ENCODE measurements at regions not wholly inside any gene's neighbourhood (a gene's known extent, or its start where the extent isn't known, plus 50 kb on each side); places are given as distances from the start of the nearest gene placed in this dataset.

- POLR2A ChIA-PET, result no interaction called here
- intact Hi-C loops (cut with micrococcal nuclease; ENCODE audit: unreplicated experiment) (no loop called here), in situ Hi-C loops (cut with HindIII; ENCODE audit: extremely low pct_ligation_motif_present, low pct_unique_long_range_greater_than_20kb) (no loop called here)
- no peak overlapping the region for H2AFZ ChIP-seq (ENCODE audit: low read length)
- CTCF ChIA-PET (ENCODE audit: low intra/inter-chr PET ratio, low total read pairs), result no interaction called here
- no peak for FAIRE-seq
- no peaks in the 10 kb centered on the region for H3K4me1 ChIP-seq (ENCODE audit: insufficient read depth, low read length)
- no peak for DNase-seq (ENCODE audit: low spot score)
- H3K9ac ChIP-seq (ENCODE audit: insufficient read depth, low read depth, low read length), result no peak overlapping the region
- ATAC-seq, result no peak
- no peaks in the 10 kb centered on the region for H4K20me1 ChIP-seq (ENCODE audit: insufficient read depth, low read length)
- no peaks in the 10 kb centered on the region for H3K9me3 ChIP-seq (ENCODE audit: low read length)
- H3K36me3 ChIP-seq (replicated peaks in 1 of 2; ENCODE audit: control insufficient read depth in 1 of 2, insufficient read depth in 2 of 2, low read length in 2 of 2), result no peaks in the 10 kb centered on the region
- WGBS (ENCODE audit: low lambda C conversion rate), result 29% methylated on average over 12 of the region's 33 CpGs
- H3K79me2 ChIP-seq (ENCODE audit: insufficient read depth, low read length), result no peaks in the 10 kb centered on the region
- BruUV-seq (replicated peaks), result no TSS peak
- H3K4me3 ChIP-seq (replicated peaks in 1 of 3; ENCODE audit: insufficient read depth in 1 of 3, low read depth in 2 of 3, low read length in 3 of 3), result no peak overlapping the region
- TF ChIP-seq EED (CRISPR knock-in tag; IDR thresholded peaks at IDR 0.05) (no peak), GZF1 (CRISPR knock-in tag; IDR thresholded peaks at IDR 0.05) (no peak), ZNF629 (CRISPR knock-in tag; conservative IDR thresholded peaks at IDR 0.05) (no peak), RELA (CRISPR knock-in tag; IDR thresholded peaks at IDR 0.05) (no peak), SP1 (IDR thresholded peaks at IDR 0.05) (no peak), SP1 (CRISPR knock-in tag; IDR thresholded peaks at IDR 0.05) (no peak), ZSCAN29 (CRISPR knock-in tag; conservative IDR thresholded peaks at IDR 0.05) (no peak), MAFK (conservative IDR thresholded peaks at IDR 0.05 in 1 of 2, IDR thresholded peaks at IDR 0.05 in 1 of 2; ENCODE audit: low read length in 2 of 2) (no peak), ZZZ3 (CRISPR knock-in tag; IDR thresholded peaks at IDR 0.05; ENCODE audit: borderline replicate concordance) (no peak), NFIB (CRISPR knock-in tag; IDR thresholded peaks at IDR 0.05; ENCODE audit: borderline replicate concordance) (no peak), SAP130 (CRISPR knock-in tag; IDR thresholded peaks at IDR 0.05; ENCODE audit: low read depth) (no peak)
- TF ChIP-seq, protein P1, sequence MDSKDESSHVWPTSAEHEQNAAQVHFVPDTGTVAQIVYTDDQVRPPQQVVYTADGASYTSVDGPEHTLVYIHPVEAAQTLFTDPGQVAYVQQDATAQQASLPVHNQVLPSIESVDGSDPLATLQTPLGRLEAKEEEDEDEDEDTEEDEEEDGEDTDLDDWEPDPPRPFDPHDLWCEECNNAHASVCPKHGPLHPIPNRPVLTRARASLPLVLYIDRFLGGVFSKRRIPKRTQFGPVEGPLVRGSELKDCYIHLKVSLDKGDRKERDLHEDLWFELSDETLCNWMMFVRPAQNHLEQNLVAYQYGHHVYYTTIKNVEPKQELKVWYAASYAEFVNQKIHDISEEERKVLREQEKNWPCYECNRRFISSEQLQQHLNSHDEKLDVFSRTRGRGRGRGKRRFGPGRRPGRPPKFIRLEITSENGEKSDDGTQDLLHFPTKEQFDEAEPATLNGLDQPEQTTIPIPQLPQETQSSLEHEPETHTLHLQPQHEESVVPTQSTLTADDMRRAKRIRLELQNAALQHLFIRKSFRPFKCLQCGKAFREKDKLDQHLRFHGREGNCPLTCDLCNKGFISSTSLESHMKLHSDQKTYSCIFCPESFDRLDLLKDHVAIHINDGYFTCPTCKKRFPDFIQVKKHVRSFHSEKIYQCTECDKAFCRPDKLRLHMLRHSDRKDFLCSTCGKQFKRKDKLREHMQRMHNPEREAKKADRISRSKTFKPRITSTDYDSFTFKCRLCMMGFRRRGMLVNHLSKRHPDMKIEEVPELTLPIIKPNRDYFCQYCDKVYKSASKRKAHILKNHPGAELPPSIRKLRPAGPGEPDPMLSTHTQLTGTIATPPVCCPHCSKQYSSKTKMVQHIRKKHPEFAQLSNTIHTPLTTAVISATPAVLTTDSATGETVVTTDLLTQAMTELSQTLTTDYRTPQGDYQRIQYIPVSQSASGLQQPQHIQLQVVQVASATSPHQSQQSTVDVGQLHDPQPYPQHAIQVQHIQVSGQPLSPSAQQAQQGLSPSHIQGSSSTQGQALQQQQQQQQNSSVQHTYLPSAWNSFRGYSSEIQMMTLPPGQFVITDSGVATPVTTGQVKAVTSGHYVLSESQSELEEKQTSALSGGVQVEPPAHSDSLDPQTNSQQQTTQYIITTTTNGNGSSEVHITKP (CRISPR knock-in tag; IDR thresholded peaks at IDR 0.05; ENCODE audit: low read depth), result no peak
- H3K4me2 ChIP-seq (ENCODE audit: low read depth, low read length), result no peak overlapping the region
- peaks cover 2 to 54% of the 10 kb centered on the region in 2 experiments; a peak in 4 of 5 replicates for H3K27me3 ChIP-seq (ENCODE audit: control insufficient read depth in 1 of 2, insufficient read depth in 2 of 2, low read length in 2 of 2)
- H3K27ac ChIP-seq (ENCODE audit: extremely low read length, insufficient read depth, low read length), result no peak overlapping the region
These were observed 357.6 kb downstream of the BRD1 start for GRCh38 chr22:49469896-49470740.

Data from HepG2 (cell line).